Neural cell (in vitro differentiated cells): ENCODE measurements at regions not wholly inside any gene's neighbourhood (a gene's known extent, or its start where the extent isn't known, plus 50 kb on each side); places are given as distances from the start of the nearest gene placed in this dataset.

ENCODE experiments used
- H2AFZ ChIP-seq: fragments of 200-600, 300-800 bp; sonication (generic), shearing (Covaris generic); 2 replicates; pipeline ENCODE4 v1.6.0; 2014; ENCODE audit warnings: low read depth, mild to moderate bottlenecking, antibody characterized with exemption, low read length, moderate library complexity
- H3F3A ChIP-seq: fragments of 200-600 bp; shearing (Covaris generic); 2 replicates; pipeline ENCODE4 v1.6.1; 2016; ENCODE audit warnings: mild to moderate bottlenecking, moderate library complexity, mixed read lengths, antibody characterized with exemption, low read length; ENCODE audit not compliant: insufficient read depth, poor library complexity, severe bottlenecking
- H3K27ac ChIP-seq: fragments of 200-600, 300-800 bp; sonication (generic), shearing (Covaris generic); 2 replicates; pipeline ENCODE4 v1.5.1; 2014; ENCODE audit warnings: mild to moderate bottlenecking, low read length, moderate library complexity
- H3K27me3 ChIP-seq: fragments of 300-800, 200-600 bp; sonication (generic), shearing (Covaris generic); 2 replicates; pipeline ENCODE4 v1.6.0; 2014; ENCODE audit warnings: mild to moderate bottlenecking, low read depth, low read length, moderate library complexity; ENCODE audit not compliant: insufficient read depth
- H3K36me3 ChIP-seq: fragments of 300-800, 200-600 bp; sonication (generic), shearing (Covaris generic); 2 replicates; pipeline ENCODE4 v1.5.1; 2014; ENCODE audit warnings: mild to moderate bottlenecking, antibody characterized with exemption, low read length, moderate library complexity; ENCODE audit not compliant: insufficient read depth
- H3K4me2 ChIP-seq: fragments of 300-800, 200-600 bp; sonication (generic), shearing (Covaris generic); 2 replicates; pipeline ENCODE4 v1.6.0; 2014; ENCODE audit warnings: mild to moderate bottlenecking, low read length
- H3K4me3 ChIP-seq: fragments of 300-800, 200-600 bp; sonication (generic), shearing (Covaris generic); 2 replicates; pipeline ENCODE4 v1.5.1; 2014; ENCODE audit warnings: mild to moderate bottlenecking, low read length, moderate library complexity
- H3K79me2 ChIP-seq: fragments of 200-600 bp; shearing (Covaris generic); replicated peaks from 2 replicates; pipeline ENCODE4 v1.6.0; 2014; ENCODE audit warnings: mild to moderate bottlenecking, low read length, moderate library complexity; ENCODE audit not compliant: insufficient read depth
- H3K9ac ChIP-seq: fragments of 300-800, 200-600 bp; sonication (generic), shearing (Covaris generic); 2 replicates; pipeline ENCODE4 v1.6.1; 2016; ENCODE audit warnings: mild to moderate bottlenecking, low read length, mixed read lengths
- H3K9me2 ChIP-seq: fragments of 200-600 bp; shearing (Covaris generic); 2 replicates; pipeline ENCODE4 v1.6.1; 2016; ENCODE audit warnings: mild to moderate bottlenecking, low read length, mixed read lengths; ENCODE audit not compliant: insufficient read depth
- H3K9me3 ChIP-seq: fragments of 200-600, 300-800 bp; sonication (generic), shearing (Covaris generic); 2 replicates; pipeline ENCODE4 v1.6.1; 2016; ENCODE audit warnings: mild to moderate bottlenecking, mixed run types, low read length, moderate library complexity, mixed read lengths
- H4K20me1 ChIP-seq: fragments of 200-600 bp; shearing (Covaris generic); 2 replicates; pipeline ENCODE4 v1.6.1; 2016; ENCODE audit warnings: mild to moderate bottlenecking, mixed run types; ENCODE audit not compliant: insufficient read depth
- CTCF ChIP-seq: fragments of 450-650 bp; IDR thresholded peaks from 2 replicates; pipeline ENCODE4 v1.5.1; 2014; ENCODE audit warnings: antibody characterized with exemption, mild to moderate bottlenecking, moderate library complexity; ENCODE audit not compliant: poor library complexity, severe bottlenecking
- EP300 ChIP-seq: fragments of 450-650 bp; conservative IDR thresholded peaks from 2 replicates; pipeline ENCODE4 v1.6.1; 2014; ENCODE audit warnings: antibody characterized with exemption, mild to moderate bottlenecking, moderate library complexity; ENCODE audit not compliant: poor library complexity, severe bottlenecking
- EZH2 ChIP-seq: fragments of 200-600, 300-800 bp; shearing (Covaris generic), sonication (generic); IDR thresholded peaks from 2 replicates; pipeline ENCODE4 v1.6.1; 2014; ENCODE audit warnings: antibody characterized with exemption, low read length, borderline replicate concordance, mild to moderate bottlenecking; ENCODE audit not compliant: insufficient read depth, poor library complexity, severe bottlenecking
- MXI1 ChIP-seq: fragments of 450-650 bp; conservative IDR thresholded peaks from 2 replicates; pipeline ENCODE4 v1.6.1; 2014; ENCODE audit warnings: antibody characterized with exemption, mild to moderate bottlenecking; ENCODE audit not compliant: poor library complexity, severe bottlenecking
- POLR2AphosphoS5 ChIP-seq: IDR thresholded peaks from 2 replicates; pipeline ENCODE4 v1.6.1; 2012
- RAD21 ChIP-seq: fragments of 450-650 bp; conservative IDR thresholded peaks from 2 replicates; pipeline ENCODE4 v1.6.1; 2014; ENCODE audit warnings: antibody characterized with exemption, mild to moderate bottlenecking, moderate library complexity
- REST ChIP-seq: IDR thresholded peaks from 2 replicates; pipeline ENCODE4 v1.6.1; 2012; ENCODE audit warnings: borderline replicate concordance
- SMC3 ChIP-seq: fragments of 450-650 bp; conservative IDR thresholded peaks from 2 replicates; pipeline ENCODE4 v1.6.1; 2014; ENCODE audit warnings: antibody characterized with exemption, mild to moderate bottlenecking, moderate library complexity; ENCODE audit not compliant: poor library complexity
- TAF1 ChIP-seq: IDR thresholded peaks from 2 replicates; pipeline ENCODE4 v1.6.1; 2012; ENCODE audit warnings: low read depth

DNA sequence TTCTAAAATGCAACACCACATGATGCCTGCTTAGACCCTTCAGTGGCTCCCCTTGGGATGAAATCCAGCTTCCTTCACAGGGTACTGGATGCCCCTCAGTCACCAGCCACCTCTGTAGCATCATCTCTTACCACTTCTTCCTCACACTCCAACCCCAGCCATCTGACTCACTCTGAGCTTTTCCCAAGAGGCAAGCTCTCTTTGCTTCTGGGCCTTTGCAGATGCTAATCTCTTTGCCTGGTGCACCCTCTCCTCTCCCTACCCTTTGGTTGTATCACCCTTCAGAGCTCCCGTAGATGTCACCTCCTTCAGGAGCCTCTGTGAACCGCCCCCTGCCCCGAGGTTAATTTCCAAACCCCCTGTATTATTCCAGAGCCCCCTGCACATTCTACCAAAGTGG lies 164.8 kb upstream of the ZC3H12A start:
- Histone ChIP-seq H3K79me2 (no peaks in the 10 kb centered on the region), H3K4me3 (no peak overlapping the region), H3K9ac (no peak overlapping the region), H3K27ac (no peak overlapping the region), H3K27me3 (no peaks in the 10 kb centered on the region), H2AFZ (no peak overlapping the region), H4K20me1 (no peaks in the 10 kb centered on the region), H3F3A (no peaks in the 10 kb centered on the region), H3K36me3 (no peaks in the 10 kb centered on the region), H3K9me2 (no peaks in the 10 kb centered on the region), H3K9me3 (no peaks in the 10 kb centered on the region), H3K4me2 (no peak overlapping the region)
- no peak for TF ChIP-seq TAF1
- no peak for TF ChIP-seq MXI1
- no peak for TF ChIP-seq POLR2AphosphoS5
- TF ChIP-seq CTCF: no peak
- no peak for TF ChIP-seq RAD21
- no peak for TF ChIP-seq SMC3
- no peak for TF ChIP-seq EZH2
- no peak for TF ChIP-seq EP300

GRCh38 chr1:37310064-37310463 lies 164.3 kb upstream of the ZC3H12A start:
- Histone ChIP-seq H2AFZ (no peak overlapping the region), H3K9ac (no peak overlapping the region), H4K20me1 (no peaks in the 10 kb centered on the region), H3K36me3 (no peaks in the 10 kb centered on the region), H3K9me3 (no peaks in the 10 kb centered on the region), H3K9me2 (no peaks in the 10 kb centered on the region), H3F3A (no peaks in the 10 kb centered on the region), H3K27ac (no peak overlapping the region), H3K79me2 (no peaks in the 10 kb centered on the region), H3K4me3 (no peak overlapping the region), H3K27me3 (no peaks in the 10 kb centered on the region), H3K4me2 (no peak overlapping the region)
- TF ChIP-seq POLR2AphosphoS5: no peak
- TF ChIP-seq SMC3: no peak
- no peak for TF ChIP-seq CTCF

DNA sequence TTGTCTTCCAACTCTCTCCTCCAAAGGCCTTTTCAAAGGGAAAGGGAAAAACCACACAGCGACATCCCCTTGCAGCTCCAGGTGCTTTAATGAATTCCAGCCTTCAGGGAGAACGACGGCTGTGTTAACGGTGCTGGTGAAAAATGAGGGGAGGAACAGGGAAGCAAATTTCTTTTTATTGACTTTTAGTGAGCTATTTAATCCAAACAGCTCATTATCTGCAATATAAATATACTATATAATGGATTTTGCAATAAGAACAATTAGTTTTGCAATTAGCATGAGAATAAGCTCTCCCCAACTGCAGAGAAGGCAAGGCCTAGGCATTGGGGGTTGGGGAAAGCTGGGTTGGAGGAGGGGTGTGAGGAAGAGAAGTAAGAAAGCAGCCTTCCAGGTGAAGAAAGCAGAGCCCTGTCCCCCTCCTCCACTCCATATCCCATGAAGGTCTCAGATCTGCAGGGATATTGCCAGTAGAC lies 159.0 kb upstream of the ZC3H12A start:
- no peak overlapping the region for H3K27ac ChIP-seq
- no peaks in the 10 kb centered on the region for H4K20me1 ChIP-seq
- no peaks in the 10 kb centered on the region for H3K79me2 ChIP-seq
- TF ChIP-seq POLR2AphosphoS5: no peak
- TF ChIP-seq TAF1: no peak
- no peak for TF ChIP-seq EZH2
- no peak for TF ChIP-seq MXI1
- no peak for TF ChIP-seq REST
- no peak for TF ChIP-seq RAD21
- TF ChIP-seq EP300: no peak
- TF ChIP-seq CTCF: no peak
- TF ChIP-seq SMC3: no peak
- H3K4me2 ChIP-seq: no peak overlapping the region
- H3K27me3 ChIP-seq: peaks cover 5% of the 10 kb centered on the region
- no peaks in the 10 kb centered on the region for H3F3A ChIP-seq
- no peaks in the 10 kb centered on the region for H3K9me3 ChIP-seq
- no peak overlapping the region for H3K9ac ChIP-seq
- H3K36me3 ChIP-seq: no peaks in the 10 kb centered on the region
- H3K4me3 ChIP-seq: no peak overlapping the region
- H2AFZ ChIP-seq: no peak overlapping the region
- no peaks in the 10 kb centered on the region for H3K9me2 ChIP-seq
